Panc1 (cell line): ENCODE measurements at regions not wholly inside any gene's neighbourhood (a gene's known extent, or its start where the extent isn't known, plus 50 kb on each side); places are given as distances from the start of the nearest gene placed in this dataset.

Source experiments
- ATAC-seq: fragments of 200-7000 bp; cut with Tn5 transposase; 2 replicates; pipeline ENCODE4 v1.9.1; 2020; ENCODE audit warnings: mild to moderate bottlenecking, moderate library complexity
- BruUV-seq: library from RNA; stranded (reverse); fragments of 400-500 nt; replicated peaks from 2 replicates; lab custom pipeline; 2021; lab: Mats Ljungman, UMichigan
- CTCF ChIA-PET: fragments of 300-600 bp; sonication (Branson Sonifier 250); formaldehyde crosslinking; loops from one replicate; lab custom pipeline; 2022; ENCODE audit warnings: antibody characterized with exemption; lab: Charles Lee
- POLR2A ChIA-PET: fragments of 300-600 bp; sonication (Branson Sonifier 250); formaldehyde crosslinking; loops from one replicate; lab custom pipeline; 2022; ENCODE audit warnings: antibody characterized with exemption; lab: Charles Lee
- DNase-seq: peaks from one replicate; pipeline ENCODE4 v3.0.0-alpha.2; 2010; ENCODE audit warnings: low read depth, low spot score
- H3K27ac ChIP-seq: 2 replicates; pipeline ENCODE4 v1.5.1; 2011; ENCODE audit warnings: mild to moderate bottlenecking, low read length, inconsistent platforms
- H3K27me3 ChIP-seq: fragments of 200-500 bp; sonication (Bioruptor generic); 2 replicates; pipeline ENCODE4 v1.6.0; 2014; ENCODE audit warnings: low read length, inconsistent platforms; ENCODE audit not compliant: control insufficient read depth, insufficient read depth
- H3K36me3 ChIP-seq: fragments of 200-500 bp; sonication (Bioruptor generic); 2 replicates; pipeline ENCODE4 v1.5.1; 2014; ENCODE audit warnings: inconsistent platforms, mild to moderate bottlenecking, low read length, moderate library complexity; ENCODE audit not compliant: control insufficient read depth, insufficient read depth
- H3K4me1 ChIP-seq: 2 replicates; pipeline ENCODE4 v1.5.1; 2011; ENCODE audit warnings: inconsistent platforms, mild to moderate bottlenecking, low read length, moderate library complexity; ENCODE audit not compliant: control insufficient read depth, insufficient read depth
- H3K4me3 ChIP-seq, 2 experiments: 2 replicates each; pipeline ENCODE4 v1.5.1; 2011 to 2012; ENCODE audit warnings: low read depth in 2 of 2, low read length in 2 of 2, mild to moderate bottlenecking in 2 of 2, inconsistent platforms in 1 of 2, moderate library complexity in 1 of 2
- H3K9me3 ChIP-seq: fragments of 200-500 bp; sonication (Bioruptor generic); 2 replicates; pipeline ENCODE4 v1.5.1; 2014; ENCODE audit warnings: low read depth, mild to moderate bottlenecking, inconsistent platforms, low read length, moderate library complexity; ENCODE audit not compliant: control insufficient read depth, insufficient read depth
- POLR2AphosphoS5 ChIP-seq: IDR thresholded peaks from 2 replicates; pipeline ENCODE4 v1.6.1; 2012; ENCODE audit warnings: mild to moderate bottlenecking, low read depth, low read length, moderate library complexity
- SIN3A ChIP-seq: IDR thresholded peaks from 2 replicates; pipeline ENCODE4 v1.6.1; 2012; ENCODE audit warnings: low read depth, mild to moderate bottlenecking, low read length, moderate library complexity, borderline replicate concordance; ENCODE audit not compliant: insufficient read depth
- TCF7L2 ChIP-seq: IDR thresholded peaks from 2 replicates; pipeline ENCODE4 v1.6.1; 2011; ENCODE audit warnings: mild to moderate bottlenecking, low read depth, low read length, inconsistent platforms
- in situ Hi-C: cut with HindIII; loops from 2 replicates; pipeline ENCODE4 v1.10.0; 2016; ENCODE audit warnings: low sequenced_read_pairs, low pct_unique_long_range_greater_than_20kb
- intact Hi-C: fragments of 100-400 bp; cut with micrococcal nuclease; formaldehyde crosslinking; loops from one replicate; pipeline ENCODE4 v1.10.0; 2022; ENCODE audit not compliant: unreplicated experiment
- TF ChIP-seq, protein P1 (sequence below), 2 experiments: IDR thresholded peaks; 2 replicates each; pipeline ENCODE4 v1.6.1; 2011 to 2012; ENCODE audit warnings: low read depth in 2 of 2, control low read depth in 1 of 2, low read length in 1 of 2, mild to moderate bottlenecking in 1 of 2, moderate library complexity in 1 of 2; ENCODE audit not compliant: insufficient read depth in 1 of 2
- TF ChIP-seq, protein P2 (sequence below): fragments of 450-650 bp; IDR thresholded peaks from 2 replicates; pipeline ENCODE4 v1.5.1; 2017; ENCODE audit warnings: mild to moderate bottlenecking

DNA sequence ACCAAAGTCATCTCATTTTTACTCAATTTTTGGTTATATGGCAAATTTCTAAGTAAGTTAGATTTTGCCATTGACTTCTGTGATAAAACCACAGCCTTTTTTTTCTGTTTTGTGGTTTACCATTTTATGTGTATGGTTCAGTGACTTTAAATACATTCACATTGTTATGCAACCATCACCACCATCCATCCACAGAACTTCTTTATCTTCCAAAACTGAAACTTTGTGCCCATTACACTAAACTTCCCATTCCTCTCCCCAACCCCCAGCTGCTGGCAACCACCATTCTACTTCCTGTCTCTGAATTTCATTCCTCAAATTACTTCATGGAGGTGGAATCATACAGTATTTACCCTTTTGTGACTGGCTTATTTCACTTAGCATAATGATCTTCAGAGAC is 280.4 kb upstream of the TCERG1L start:
- no peak for ATAC-seq
- TF ChIP-seq TCF7L2 (no peak), POLR2AphosphoS5 (no peak), SIN3A (no peak)
- TF ChIP-seq, protein P1, sequence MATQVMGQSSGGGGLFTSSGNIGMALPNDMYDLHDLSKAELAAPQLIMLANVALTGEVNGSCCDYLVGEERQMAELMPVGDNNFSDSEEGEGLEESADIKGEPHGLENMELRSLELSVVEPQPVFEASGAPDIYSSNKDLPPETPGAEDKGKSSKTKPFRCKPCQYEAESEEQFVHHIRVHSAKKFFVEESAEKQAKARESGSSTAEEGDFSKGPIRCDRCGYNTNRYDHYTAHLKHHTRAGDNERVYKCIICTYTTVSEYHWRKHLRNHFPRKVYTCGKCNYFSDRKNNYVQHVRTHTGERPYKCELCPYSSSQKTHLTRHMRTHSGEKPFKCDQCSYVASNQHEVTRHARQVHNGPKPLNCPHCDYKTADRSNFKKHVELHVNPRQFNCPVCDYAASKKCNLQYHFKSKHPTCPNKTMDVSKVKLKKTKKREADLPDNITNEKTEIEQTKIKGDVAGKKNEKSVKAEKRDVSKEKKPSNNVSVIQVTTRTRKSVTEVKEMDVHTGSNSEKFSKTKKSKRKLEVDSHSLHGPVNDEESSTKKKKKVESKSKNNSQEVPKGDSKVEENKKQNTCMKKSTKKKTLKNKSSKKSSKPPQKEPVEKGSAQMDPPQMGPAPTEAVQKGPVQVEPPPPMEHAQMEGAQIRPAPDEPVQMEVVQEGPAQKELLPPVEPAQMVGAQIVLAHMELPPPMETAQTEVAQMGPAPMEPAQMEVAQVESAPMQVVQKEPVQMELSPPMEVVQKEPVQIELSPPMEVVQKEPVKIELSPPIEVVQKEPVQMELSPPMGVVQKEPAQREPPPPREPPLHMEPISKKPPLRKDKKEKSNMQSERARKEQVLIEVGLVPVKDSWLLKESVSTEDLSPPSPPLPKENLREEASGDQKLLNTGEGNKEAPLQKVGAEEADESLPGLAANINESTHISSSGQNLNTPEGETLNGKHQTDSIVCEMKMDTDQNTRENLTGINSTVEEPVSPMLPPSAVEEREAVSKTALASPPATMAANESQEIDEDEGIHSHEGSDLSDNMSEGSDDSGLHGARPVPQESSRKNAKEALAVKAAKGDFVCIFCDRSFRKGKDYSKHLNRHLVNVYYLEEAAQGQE (IDR thresholded peaks at IDR 0.05; ENCODE audit: insufficient read depth in 1 of 2, low read depth in 2 of 2, low read length in 1 of 2): no peak
- TF ChIP-seq, protein P2, sequence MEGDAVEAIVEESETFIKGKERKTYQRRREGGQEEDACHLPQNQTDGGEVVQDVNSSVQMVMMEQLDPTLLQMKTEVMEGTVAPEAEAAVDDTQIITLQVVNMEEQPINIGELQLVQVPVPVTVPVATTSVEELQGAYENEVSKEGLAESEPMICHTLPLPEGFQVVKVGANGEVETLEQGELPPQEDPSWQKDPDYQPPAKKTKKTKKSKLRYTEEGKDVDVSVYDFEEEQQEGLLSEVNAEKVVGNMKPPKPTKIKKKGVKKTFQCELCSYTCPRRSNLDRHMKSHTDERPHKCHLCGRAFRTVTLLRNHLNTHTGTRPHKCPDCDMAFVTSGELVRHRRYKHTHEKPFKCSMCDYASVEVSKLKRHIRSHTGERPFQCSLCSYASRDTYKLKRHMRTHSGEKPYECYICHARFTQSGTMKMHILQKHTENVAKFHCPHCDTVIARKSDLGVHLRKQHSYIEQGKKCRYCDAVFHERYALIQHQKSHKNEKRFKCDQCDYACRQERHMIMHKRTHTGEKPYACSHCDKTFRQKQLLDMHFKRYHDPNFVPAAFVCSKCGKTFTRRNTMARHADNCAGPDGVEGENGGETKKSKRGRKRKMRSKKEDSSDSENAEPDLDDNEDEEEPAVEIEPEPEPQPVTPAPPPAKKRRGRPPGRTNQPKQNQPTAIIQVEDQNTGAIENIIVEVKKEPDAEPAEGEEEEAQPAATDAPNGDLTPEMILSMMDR: no peak
- Histone ChIP-seq H3K4me1 (no peaks in the 10 kb centered on the region), H3K36me3 (no peaks in the 10 kb centered on the region), H3K4me3 (no peak overlapping the region), H3K27ac (no peak overlapping the region), H3K9me3 (no peaks in the 10 kb centered on the region), H3K27me3 (no peaks in the 10 kb centered on the region)
- CTCF ChIA-PET: no interaction called here
- POLR2A ChIA-PET: no interaction called here
- in situ Hi-C loops: no loop called here
- no TSS peak for BruUV-seq
- DNase-seq: no peak
- intact Hi-C loops: no loop called here

DNA sequence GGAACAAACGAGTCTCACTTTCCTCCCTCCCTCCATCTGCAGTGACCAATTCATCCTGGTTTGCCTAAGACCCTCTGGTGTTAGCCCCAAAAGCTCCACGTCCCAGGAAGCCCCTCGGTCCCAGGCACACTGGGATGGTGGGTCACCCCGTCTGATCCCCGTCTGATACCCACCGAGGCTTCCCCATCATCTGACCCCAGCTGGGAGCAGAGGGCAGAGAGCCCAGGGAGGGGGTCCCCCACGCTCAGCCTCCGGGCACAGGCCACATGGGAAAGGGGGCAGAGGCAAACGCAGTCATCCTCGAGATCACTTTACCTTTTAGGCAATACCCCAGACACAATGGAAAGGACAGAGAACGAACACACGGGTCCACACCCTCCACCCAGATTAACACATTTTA is 291.6 kb upstream of the PPP2R2D start:
- in situ Hi-C loops: no loop called here

More for the DNA sequence above, 291.6 kb upstream of the PPP2R2D start:
- TF ChIP-seq TCF7L2 (no peak), POLR2AphosphoS5 (no peak), SIN3A (no peak)
- TF ChIP-seq, protein P2: no peak
- TF ChIP-seq, protein P1 (IDR thresholded peaks at IDR 0.05; ENCODE audit: insufficient read depth in 1 of 2, low read depth in 2 of 2, low read length in 1 of 2): no peak
- peaks cover 18% of the 10 kb centered on the region for H3K27me3 ChIP-seq
- POLR2A ChIA-PET: no interaction called here
- intact Hi-C loops: no loop called here
- DNase-seq (no peak), ATAC-seq (no peak)
- BruUV-seq: no TSS peak
- no peak overlapping the region for H3K27ac ChIP-seq
- H3K9me3 ChIP-seq: no peaks in the 10 kb centered on the region
- H3K36me3 ChIP-seq: no peaks in the 10 kb centered on the region
- H3K4me1 ChIP-seq: no peaks in the 10 kb centered on the region
- H3K4me3 ChIP-seq: no peak overlapping the region
- CTCF ChIA-PET: no interaction called here
